Ovary (tissue), 3 donors: ENCODE measurements at regions not wholly inside any gene's neighbourhood (a gene's known extent, or its start where the extent isn't known, plus 50 kb on each side); places are given as distances from the start of the nearest gene placed in this dataset.

ENCODE experiments used
- CTCF ChIP-seq, 3 donors: fragments of 450-650 bp in 2 of 3; fragments of 200-600 bp in 1 of 3; IDR thresholded peaks; one replicate each; pipeline versions ENCODE4 v1.5.1 to v1.8.0; 2016 to 2022; ENCODE audit warnings: antibody characterized with exemption in 3 of 3, mild to moderate bottlenecking in 1 of 3
- EP300 ChIP-seq: sonication (generic); formaldehyde crosslinking; IDR thresholded peaks from one replicate; pipeline ENCODE4 v1.6.1; 2017; ENCODE audit warnings: antibody characterized with exemption
- POLR2A ChIP-seq: fragments of 450-650 bp; IDR thresholded peaks from one replicate; pipeline ENCODE4 v1.6.1; 2017; ENCODE audit warnings: antibody characterized with exemption, mild to moderate bottlenecking, moderate library complexity
- donor health status: DM: no; HTN: no; CAD: no.

DNA sequence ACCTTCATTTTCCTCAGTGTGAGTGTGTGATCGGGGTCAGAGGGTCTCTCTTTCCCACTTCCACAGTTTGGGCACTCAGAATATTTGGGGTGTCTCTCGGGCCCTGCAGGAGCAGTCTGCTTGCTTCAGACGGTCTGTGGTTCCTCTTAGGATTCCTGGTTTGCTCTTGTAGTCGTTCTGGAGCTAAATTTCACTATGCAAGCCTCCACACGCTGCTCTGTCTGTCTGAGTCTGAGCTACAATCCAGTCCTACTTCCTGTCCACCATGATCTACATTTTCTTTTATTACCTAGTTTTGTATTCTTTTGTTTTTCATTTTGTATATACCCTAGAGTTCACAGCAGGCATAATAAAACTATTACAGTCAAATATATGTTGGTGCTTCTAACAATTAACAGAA, 1967.3 kb upstream of the NUDT12 start:
- TF ChIP-seq EP300 (no peak), CTCF (IDR thresholded peaks at IDR 0.05) (no peak), POLR2A (no peak)
